Upper lobe of left lung (tissue), 4 donors: ENCODE measurements at regions not wholly inside any gene's neighbourhood (a gene's known extent, or its start where the extent isn't known, plus 50 kb on each side); places are given as distances from the start of the nearest gene placed in this dataset.

Experiments
- POLR2A ChIP-seq, 4 donors: fragments of 450-650 bp; IDR thresholded peaks; one replicate each; pipeline ENCODE4 v1.5.1; 2016 to 2017; ENCODE audit warnings: antibody characterized with exemption in 4 of 4, mild to moderate bottlenecking in 2 of 4
- TF ChIP-seq, protein P1 (sequence below), 6 experiments: fragments of 450-650 bp in 4 of 6; fragments of 200-600 bp in 2 of 6; sonication (generic) in 2 of 6; IDR thresholded peaks; one replicate each; pipeline ENCODE4 v1.5.1; 2016 to 2019; ENCODE audit warnings: antibody characterized with exemption in 6 of 6

GRCh38 chr2:35501076-35501475 lies 854.5 kb upstream of the CRIM1 start:
- TF ChIP-seq, protein P1, sequence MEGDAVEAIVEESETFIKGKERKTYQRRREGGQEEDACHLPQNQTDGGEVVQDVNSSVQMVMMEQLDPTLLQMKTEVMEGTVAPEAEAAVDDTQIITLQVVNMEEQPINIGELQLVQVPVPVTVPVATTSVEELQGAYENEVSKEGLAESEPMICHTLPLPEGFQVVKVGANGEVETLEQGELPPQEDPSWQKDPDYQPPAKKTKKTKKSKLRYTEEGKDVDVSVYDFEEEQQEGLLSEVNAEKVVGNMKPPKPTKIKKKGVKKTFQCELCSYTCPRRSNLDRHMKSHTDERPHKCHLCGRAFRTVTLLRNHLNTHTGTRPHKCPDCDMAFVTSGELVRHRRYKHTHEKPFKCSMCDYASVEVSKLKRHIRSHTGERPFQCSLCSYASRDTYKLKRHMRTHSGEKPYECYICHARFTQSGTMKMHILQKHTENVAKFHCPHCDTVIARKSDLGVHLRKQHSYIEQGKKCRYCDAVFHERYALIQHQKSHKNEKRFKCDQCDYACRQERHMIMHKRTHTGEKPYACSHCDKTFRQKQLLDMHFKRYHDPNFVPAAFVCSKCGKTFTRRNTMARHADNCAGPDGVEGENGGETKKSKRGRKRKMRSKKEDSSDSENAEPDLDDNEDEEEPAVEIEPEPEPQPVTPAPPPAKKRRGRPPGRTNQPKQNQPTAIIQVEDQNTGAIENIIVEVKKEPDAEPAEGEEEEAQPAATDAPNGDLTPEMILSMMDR (IDR thresholded peaks at IDR 0.05), result no peak
- no peak for TF ChIP-seq POLR2A (IDR thresholded peaks at IDR 0.05)
